Fibroblast of the aortic adventitia (primary cell): ENCODE measurements at regions not wholly inside any gene's neighbourhood (a gene's known extent, or its start where the extent isn't known, plus 50 kb on each side); places are given as distances from the start of the nearest gene placed in this dataset.

Experiments used
- DNase-seq: peaks from one replicate; pipeline ENCODE4 v3.0.0-alpha.2; 2010; ENCODE audit warnings: low read depth
- H3K4me3 ChIP-seq: 2 replicates; pipeline ENCODE4 v1.5.1; 2011; ENCODE audit warnings: low read depth, mild to moderate bottlenecking, control low read depth, low read length, moderate library complexity
- CTCF ChIP-seq: IDR thresholded peaks from 2 replicates; pipeline ENCODE4 v1.5.1; 2011; ENCODE audit warnings: mild to moderate bottlenecking, low read length, control low read depth, inconsistent platforms; ENCODE audit not compliant: insufficient read depth

DNA sequence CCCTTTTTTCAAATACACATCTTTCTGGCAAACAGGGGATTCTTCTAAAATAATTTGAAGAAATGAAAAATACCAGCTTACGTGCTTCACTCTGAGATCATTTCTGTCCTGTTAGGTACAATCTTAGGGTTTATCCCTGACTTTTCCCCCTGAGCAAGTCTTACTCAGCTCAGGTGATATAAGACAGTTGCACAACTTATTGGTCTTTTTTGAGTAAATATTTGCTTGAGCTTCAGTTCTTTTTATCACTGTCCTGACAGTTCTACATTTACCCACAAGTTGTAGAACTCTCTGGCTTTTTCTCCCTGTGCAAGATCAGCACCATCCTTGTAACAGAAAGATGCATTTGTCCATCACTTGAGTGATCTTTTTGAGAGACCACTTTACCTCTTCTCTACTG, 84.9 kb downstream of the MID1IP1 start:
- TF ChIP-seq CTCF = no peak
- no peak for DNase-seq
- no peak overlapping the region for H3K4me3 ChIP-seq

DNA sequence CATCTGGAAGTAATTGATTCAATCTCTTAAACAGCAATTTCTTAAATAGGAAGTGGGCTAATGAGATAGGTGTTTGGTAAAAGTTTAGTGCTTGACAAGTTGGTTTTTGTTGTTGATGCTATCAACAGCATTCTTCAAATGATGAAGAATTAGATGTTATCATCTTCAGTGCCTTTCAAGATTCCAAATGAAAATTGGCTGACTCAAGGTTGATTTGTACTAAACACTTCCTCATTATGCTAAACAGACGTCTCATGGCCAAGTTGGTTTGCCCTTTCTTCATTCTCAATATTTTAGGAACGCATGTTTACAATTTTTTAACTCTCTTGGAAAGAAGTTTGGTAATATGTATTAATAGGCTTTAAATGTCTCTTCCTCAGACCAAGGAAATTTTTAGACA, 86.0 kb downstream of the MID1IP1 start:
- no peak overlapping the region for H3K4me3 ChIP-seq
- TF ChIP-seq CTCF = no peak
- no peak for DNase-seq

GRCh38 chrX:38890326-38890725, 89.1 kb downstream of the MID1IP1 start:
- no peak for DNase-seq
- no peak for TF ChIP-seq CTCF
- H3K4me3 ChIP-seq = no peak overlapping the region

DNA sequence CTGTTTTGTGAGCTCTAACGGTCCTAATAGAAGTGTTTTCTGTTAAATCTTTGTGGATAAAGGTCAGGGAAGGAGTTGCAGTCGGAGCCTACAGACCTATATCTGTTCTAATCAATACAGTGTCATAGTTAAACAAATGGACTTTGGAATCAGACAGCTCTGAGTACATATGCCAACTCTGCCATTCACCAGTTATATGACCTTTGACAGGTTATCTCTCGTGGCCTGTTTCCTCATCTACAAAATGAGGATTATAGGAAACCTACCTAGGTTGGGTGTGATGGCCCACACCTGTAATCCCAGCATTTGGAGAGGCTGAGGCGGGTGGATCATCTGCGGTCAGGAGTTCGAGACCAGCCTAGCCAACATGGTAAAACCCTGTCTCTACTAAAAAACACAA, 89.7 kb downstream of the MID1IP1 start:
- no peak overlapping the region for H3K4me3 ChIP-seq
- no peak for TF ChIP-seq CTCF
- no peak for DNase-seq

- no peak for TF ChIP-seq CTCF
- DNase-seq = no peak
- H3K4me3 ChIP-seq = no peak overlapping the region
Observed at GRCh38 chrX:38891641-38892413, 90.6 kb downstream of the MID1IP1 start.

DNA sequence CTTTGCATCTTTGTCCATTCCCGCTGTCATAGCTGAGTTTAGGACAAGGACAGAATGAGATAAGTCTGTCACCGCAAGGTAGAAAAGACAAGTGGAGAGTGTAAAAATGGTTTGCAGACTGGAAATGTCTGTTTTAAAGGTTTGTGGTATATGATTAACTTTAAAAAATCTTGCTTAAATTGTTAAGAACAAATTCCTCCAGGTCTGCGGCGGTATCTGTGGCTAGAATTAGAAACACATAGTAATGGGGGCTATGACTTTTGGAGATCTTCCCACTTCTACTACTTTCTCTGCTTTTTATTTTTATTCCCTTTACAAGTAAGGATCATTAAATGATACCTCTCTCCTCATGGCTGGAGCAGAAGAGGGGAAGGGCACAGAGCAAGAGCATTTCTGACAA, 92.2 kb downstream of the MID1IP1 start:
- TF ChIP-seq CTCF = no peak
- no peak for DNase-seq
- H3K4me3 ChIP-seq = no peak overlapping the region

DNA sequence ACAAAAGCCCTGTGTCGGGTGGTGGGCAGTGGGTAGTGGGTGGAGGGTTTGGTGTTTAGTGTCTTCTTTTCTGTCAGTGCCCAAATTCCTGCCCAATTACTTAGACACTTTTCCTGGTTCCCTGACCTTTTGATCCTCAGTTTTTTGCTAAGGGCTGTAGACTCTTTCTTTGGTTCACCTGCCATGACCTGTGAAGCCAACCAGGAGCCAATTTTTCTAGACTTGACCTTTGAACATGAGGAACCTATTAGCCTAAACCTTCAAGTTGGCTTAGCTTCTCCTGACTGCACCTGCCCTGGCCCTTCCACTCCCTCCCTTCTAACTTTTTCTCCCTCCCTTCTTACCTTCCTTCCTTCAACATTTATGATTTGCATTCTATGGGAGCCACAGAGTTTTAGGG, 94.5 kb downstream of the MID1IP1 start:
- TF ChIP-seq CTCF = no peak
- DNase-seq = no peak
- H3K4me3 ChIP-seq = no peak overlapping the region
